HG02763 (cell line): ENCODE measurements at regions not wholly inside any gene's neighbourhood (a gene's known extent, or its start where the extent isn't known, plus 50 kb on each side); places are given as distances from the start of the nearest gene placed in this dataset.

Source experiments
- ATAC-seq: cut with Tn5 transposase; IDR thresholded peaks from one replicate; pipeline ENCODE4 v1.9.1; 2021; ENCODE audit warnings: mild to moderate bottlenecking, moderate library complexity; ENCODE audit not compliant: unreplicated experiment

DNA sequence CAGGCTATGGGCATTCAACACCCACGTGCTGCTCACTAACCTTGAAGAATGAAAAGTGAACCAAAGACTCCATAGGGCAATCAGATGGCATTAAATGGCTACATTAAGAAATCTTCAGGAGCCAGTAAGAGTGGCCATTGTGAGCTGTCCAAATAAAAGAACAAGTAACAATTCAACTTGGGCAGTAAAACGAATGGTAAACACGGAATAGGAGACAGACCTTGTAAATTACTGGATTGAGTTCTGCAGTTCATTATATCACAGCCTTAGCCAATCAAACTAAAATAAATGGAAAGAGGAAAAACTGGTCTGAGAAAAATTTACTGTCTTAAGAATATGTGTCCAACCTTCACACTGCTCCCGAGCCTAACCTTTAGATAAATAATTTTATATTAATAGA, 306.5 kb upstream of the ZNF521 start:
- ATAC-seq: no peak

DNA sequence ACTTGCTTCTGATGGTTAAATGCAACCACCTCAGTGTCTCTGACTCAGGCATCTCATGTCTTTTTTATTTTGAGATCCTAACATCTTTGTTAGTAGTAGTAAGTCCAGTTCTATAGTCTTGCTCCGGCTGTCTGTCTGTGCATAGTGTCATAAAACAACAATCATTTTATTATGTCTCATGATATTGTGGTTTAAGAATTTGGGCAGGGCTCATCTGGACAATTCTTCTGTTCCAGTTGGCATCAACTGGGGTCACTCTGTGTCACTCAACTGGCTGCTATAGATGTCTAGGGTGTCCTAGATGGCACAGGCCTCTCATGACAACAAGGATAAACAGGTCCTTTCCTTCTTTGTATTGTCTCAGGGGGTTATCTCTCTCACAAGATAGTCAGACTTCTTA, 299.6 kb upstream of the ZNF521 start:
- ATAC-seq: no peak

DNA sequence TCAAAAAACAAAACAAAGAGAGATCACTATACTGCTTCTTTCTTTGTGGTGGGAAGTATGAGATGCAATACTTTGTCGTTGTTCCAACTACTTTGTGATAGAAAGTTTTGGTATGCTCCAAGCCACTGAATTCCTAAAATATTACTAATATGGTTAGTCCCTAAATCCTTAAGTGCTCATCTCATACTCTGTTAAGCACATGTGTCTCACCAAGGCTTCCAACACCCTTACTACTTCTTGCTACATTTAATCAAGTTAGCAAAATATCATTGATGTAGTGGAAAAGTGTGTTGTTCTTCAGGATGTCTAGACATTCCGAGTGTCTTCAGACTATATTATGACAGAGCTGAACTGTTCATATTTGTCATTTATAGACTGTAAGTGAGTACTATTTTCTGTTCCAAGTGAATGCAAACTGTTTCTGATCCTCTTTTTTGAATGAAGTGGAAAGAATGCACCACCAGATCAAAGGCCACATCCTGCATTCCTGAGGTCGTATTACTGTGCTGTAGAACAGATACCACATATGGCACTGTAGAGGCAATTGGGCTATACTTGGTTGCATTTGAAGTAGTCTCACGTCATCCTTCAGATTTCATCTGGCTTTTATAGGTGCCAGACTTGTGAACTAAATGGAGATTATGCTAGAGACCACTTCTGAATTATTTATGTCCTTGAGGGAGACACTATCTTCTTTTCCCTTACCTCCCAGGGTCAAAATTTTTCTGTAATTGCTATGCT, 298.4 kb upstream of the ZNF521 start:
- no peak for ATAC-seq

DNA sequence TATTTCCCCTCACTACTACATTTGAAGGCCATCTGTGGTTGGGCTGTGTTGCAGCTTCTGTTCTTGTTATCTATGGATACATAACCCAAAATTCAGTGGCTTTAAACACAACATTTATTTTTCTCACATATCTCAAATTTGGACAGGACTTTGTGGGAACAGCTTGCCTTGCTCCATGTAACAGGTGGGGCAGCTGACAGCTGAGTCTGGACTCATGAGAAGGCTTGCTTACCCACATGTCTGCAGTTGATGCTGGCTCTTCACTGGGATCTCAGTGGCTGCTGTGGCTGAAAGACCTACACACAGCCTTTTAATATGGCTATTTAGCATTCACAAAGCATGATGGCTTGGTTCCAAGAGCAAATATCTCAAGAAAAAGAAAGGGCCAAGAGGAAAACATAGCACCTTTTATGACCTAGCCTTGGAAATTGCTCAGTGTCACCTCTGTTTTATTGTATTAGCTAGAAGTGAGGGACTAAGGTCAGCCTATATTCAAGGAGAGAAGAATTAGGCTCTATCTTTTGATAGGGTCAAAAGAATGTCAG, 296.8 kb upstream of the ZNF521 start:
- no peak for ATAC-seq

DNA sequence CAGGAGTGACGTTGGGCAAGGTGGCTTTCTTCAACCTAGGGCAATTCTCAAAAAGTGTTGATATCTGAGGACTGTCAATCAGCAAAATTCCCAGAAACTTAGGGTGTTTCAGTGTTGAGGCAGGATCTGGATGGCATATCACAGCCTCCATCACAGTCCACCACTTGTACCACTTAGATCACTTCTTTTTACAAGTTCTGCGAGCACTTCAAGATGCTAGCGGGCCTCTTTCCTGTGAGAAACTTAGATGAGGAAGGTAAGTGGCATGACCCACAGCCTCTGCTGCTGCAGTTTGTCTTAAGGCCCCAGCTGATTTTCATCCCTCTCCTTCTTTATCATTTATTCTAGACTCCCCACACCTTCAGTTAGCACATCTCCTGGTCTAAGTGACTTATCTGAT, 295.4 kb upstream of the ZNF521 start:
- ATAC-seq: no peak

- ATAC-seq: no peak
These were observed 295.0 kb upstream of the ZNF521 start for GRCh38 chr18:25646971-25647370.

- ATAC-seq: no peak
These were observed 287.6 kb upstream of the ZNF521 start for GRCh38 chr18:25639596-25639995.

- ATAC-seq: no peak
These were observed 281.6 kb upstream of the ZNF521 start for GRCh38 chr18:25633563-25633962.

DNA sequence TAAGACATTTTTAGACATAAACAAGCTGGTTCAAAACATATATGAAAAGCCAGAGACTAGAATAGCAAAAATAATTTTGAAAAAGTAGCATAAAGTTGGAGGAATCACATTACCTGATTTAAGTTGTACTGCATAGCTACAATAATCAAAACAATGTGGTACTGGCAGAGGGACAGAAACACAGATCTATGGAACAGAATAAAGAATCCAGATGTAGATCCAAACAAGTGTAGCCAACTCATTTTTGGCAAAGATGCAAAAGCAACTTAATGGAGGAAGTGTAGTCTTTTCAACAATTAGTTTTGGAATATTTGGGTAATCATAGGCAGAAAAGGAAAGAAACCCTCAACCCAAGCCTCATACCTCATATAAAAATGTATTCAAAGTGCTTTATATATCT, 278.7 kb upstream of the ZNF521 start:
- no peak for ATAC-seq

DNA sequence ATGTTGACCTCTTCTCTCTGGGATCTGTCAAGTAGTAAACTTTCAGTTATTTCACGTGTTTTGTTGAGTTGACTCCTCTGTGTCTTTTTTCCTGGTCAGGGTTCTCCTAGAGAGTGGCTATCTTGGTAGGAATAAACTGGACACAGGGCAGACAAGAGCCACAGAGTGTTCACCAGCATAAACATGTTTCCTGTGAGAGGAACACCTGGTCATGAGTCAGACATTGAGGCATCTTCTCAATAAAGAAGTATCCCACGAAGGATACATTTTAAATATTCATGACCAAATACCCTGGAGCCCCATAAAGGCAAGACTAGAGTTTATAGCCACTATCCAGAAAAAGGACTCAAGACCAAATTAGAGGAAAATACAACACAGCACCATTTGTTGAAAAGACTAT, 269.7 kb upstream of the ZNF521 start:
- no peak for ATAC-seq

GRCh38 chr18:25621144-25621543, 269.2 kb upstream of the ZNF521 start:
- ATAC-seq: no peak

GRCh38 chr18:25614168-25614567, 262.2 kb upstream of the ZNF521 start:
- ATAC-seq: no peak

DNA sequence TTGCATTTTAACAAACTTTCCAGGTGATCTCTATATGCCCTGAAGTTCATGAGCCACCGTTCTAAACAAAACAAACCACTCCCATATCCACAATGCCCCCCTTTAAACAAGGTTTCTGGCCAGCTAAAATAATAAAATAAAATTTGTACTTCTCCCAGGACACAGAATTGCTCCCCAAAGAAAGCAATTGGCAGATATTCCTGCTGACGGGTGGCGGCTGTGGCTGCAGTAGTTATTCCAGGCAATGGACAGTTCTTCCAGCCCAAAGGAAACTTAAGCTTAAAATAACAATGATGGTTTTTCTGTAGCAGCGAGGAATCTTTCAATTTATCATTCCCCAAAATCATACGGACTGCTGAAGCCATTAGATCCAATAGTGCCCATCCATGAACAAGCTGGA, 260.5 kb upstream of the ZNF521 start:
- no peak for ATAC-seq

DNA sequence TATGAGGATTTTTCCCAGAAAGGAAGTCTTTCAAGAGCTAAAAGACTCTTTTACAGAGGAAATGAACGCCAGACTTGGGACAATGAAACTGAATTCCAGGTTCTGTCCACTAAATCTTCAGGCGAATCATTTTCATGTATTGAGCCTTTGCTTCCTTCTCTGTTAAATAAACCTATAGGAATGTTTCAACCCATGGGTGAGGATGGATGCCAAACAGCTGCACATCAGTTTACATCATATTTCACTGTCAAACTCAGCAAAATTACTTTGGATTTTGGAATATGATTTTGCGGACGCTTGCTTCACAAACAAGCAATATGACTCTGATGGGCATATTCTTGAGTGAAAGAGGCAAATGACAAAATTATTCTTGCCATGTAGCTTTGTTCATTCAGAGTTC, 256.1 kb upstream of the ZNF521 start:
- ATAC-seq: no peak

GRCh38 chr18:25604894-25605597, 253.1 kb upstream of the ZNF521 start:
- ATAC-seq: no peak

DNA sequence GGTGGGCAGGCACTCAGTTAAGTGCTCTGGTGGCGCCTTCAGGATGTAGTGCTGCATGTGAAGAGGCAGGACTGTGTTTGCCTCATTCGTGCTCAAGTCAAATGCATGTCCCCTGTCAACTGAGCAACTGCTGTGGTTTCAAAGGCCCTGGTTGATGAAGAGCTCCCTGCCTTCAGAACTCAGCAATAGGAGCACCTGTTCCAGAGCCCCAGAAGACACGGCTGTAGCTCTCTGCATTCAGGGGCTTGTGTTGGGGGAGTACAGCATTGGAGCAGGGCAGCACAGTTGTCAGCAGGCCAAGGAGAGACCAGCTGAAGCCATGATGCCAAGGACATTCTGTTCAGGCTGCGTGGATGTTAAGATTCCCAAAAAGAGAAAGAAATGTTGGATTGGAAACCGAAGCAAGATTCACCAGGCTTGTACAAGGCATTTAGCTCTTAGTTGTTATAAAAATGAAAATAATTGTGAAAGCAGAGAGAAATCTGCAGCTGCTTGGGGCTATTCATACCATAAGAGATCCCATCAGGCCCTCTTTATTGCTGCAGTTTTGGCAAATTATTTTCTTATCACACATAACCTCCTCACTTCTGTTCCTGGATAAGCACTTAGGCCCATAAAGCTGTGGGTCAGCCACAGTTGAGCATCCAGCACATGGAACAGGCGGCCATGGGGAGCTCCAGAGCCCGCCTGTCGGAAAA, 252.4 kb upstream of the ZNF521 start:
- ATAC-seq: no peak

GRCh38 chr18:25599443-25599842, 247.5 kb upstream of the ZNF521 start:
- no peak for ATAC-seq

- no peak for ATAC-seq
These were observed 245.5 kb upstream of the ZNF521 start for GRCh38 chr18:25597476-25597875.

DNA sequence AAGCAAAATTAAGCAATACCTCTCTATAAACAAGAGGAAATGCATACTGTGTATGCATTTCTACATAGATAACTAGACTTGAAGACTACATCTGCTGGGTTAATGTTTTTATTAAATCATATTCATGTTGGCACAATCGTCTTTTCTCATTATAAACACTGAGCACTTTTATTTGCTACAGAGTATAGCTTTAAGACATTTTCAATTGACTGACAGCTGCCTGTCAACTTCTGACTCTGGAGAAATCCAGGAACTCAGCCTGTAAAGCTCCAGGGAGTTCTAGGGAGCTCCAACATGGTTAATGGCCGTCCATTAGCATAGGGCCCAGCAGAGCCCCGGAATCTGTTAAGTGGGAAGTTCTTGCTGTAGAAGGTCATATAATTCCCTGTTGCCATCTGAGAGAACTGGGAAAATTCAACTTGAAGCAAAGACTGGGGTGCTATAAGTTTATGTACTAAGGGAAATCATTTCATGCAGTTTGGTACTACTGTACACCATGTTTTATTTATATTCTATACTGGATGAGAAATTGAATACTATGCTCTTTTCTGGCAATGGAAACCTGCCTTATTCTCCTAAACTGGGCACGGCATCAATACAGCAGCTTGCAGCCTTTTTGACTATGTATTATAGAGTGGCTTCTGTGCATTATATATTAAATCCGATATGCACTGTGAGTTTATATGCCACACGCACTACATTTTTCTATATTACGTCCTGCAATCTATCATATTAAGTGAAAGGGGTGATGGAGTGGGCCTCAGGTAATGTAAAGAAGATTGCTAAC, 243.5 kb upstream of the ZNF521 start:
- ATAC-seq: no peak

DNA sequence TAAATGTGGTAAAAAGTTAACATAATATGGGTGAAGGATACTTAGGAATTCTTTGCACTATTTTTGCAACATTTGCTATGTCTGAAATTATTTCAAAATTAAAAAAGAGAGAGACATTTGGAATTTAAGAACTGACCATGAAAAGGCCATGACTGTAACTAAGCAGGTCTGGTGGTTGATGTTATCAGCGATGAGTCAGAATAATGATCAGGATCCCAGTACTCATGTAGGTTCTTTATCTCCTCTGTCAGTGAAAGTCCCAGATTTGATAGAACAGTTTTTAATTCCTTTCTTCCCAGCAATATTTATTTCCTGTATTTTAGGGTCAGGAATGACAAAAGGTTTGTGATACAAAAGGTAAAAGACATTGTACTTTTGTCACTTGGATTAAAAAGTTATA, 242.4 kb upstream of the ZNF521 start:
- no peak for ATAC-seq

- no peak for ATAC-seq
These were observed 240.9 kb upstream of the ZNF521 start for GRCh38 chr18:25592804-25593360.
